GM12872 (cell line): ENCODE measurements at regions not wholly inside any gene's neighbourhood (a gene's known extent, or its start where the extent isn't known, plus 50 kb on each side); places are given as distances from the start of the nearest gene placed in this dataset.

Source experiments
- TF ChIP-seq, protein P1 (sequence below): IDR thresholded peaks from 3 replicates; pipeline ENCODE4 v1.5.1; 2011; ENCODE audit warnings: low read depth, mild to moderate bottlenecking, low read length, moderate library complexity; ENCODE audit not compliant: insufficient read depth

DNA sequence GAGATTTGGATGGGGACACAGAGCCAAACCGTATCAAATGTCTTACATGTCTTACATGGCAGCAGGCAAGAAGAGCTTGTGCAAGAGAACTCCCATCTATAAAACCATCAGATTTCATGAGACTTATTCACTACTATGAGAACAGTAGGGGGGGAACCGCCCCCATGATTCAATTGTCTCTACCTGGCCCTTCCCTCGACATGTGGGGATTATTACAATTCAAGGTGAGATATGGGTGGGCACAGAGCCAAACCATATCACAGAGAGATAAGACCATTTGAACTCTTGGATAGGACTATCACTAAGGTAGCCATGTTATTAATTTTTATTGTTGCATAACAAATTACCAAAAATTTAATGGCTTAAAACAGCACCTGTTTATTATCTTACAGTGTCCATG, 611.7 kb downstream of the SOX6 start:
- TF ChIP-seq, protein P1, sequence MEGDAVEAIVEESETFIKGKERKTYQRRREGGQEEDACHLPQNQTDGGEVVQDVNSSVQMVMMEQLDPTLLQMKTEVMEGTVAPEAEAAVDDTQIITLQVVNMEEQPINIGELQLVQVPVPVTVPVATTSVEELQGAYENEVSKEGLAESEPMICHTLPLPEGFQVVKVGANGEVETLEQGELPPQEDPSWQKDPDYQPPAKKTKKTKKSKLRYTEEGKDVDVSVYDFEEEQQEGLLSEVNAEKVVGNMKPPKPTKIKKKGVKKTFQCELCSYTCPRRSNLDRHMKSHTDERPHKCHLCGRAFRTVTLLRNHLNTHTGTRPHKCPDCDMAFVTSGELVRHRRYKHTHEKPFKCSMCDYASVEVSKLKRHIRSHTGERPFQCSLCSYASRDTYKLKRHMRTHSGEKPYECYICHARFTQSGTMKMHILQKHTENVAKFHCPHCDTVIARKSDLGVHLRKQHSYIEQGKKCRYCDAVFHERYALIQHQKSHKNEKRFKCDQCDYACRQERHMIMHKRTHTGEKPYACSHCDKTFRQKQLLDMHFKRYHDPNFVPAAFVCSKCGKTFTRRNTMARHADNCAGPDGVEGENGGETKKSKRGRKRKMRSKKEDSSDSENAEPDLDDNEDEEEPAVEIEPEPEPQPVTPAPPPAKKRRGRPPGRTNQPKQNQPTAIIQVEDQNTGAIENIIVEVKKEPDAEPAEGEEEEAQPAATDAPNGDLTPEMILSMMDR, result no peak

DNA sequence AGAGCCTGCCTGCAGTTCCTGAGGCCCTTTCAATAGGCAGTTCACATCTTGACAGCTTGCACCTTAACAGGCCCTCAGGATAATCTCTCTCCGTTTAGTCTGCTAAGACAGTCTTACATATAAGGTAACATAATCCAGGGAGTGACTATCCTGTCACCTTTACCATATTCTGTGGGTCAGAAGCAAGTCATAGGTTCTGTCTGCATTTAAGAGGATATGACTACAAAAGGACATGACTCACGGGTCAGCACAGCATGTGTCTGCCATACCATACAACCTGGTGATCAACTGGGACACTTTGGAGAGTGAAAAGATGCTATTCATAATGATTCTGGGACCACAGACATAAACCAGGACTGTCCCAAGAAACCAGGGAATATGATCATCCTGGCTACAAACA, 611.1 kb downstream of the SOX6 start:
- TF ChIP-seq, protein P1, result no peak

DNA sequence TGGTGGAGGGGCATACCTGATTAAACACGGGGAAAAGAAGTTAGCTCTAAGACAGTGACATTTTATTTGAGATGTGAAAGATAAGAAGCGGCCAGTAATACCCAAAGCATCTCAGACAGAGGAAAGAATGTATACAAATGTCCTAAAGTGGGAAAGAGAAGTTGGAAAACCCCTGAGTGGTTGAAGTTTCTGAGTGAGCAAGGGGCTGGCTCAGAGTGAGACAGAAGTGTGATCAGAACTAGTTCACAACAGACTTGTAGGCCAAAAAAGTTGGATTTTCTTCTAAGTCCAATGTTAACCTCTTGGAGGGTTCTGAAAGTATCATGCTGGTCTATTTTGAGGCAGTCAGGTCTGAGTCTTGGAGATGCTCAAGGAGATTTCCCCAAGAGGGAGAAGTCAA, 608.7 kb downstream of the SOX6 start:
- TF ChIP-seq, protein P1, result no peak

DNA sequence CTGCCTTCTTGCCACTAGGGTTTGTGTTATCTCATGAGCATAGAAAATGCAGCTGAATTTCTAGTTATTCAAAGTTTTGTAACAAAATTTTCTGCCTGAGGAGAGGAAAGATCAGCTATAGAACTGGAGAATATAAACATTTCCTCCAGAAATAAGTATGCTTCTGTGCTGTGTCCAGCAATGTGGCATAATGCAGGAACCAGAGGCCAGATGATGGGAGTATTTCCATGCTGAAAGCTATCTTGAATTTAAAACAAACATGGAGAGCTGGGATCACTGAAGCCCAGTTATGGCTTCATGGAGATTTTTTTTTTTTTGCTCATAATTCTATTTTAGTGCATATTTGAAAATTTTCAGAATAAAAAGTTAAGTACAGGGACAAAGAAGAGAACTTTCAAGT, 608.2 kb downstream of the SOX6 start:
- TF ChIP-seq, protein P1, result no peak

DNA sequence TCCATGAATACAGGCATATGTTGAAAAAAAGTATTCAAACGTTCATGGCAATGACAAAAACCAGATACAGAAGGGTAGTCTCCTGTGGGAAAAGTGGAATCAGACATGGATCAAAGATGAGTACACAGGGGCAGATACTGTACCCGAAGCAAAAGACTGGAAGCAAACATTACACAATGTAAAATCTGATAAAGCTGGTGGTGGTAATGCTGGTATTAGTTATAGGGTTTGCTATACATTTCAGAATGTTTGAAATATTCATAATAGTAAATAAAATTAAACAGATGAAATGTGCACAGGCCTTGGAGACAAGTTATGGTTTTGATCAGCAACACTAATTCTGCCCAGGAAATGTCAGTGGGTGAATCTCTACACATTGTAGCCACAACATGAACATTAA, 607.6 kb downstream of the SOX6 start:
- TF ChIP-seq, protein P1, result no peak

DNA sequence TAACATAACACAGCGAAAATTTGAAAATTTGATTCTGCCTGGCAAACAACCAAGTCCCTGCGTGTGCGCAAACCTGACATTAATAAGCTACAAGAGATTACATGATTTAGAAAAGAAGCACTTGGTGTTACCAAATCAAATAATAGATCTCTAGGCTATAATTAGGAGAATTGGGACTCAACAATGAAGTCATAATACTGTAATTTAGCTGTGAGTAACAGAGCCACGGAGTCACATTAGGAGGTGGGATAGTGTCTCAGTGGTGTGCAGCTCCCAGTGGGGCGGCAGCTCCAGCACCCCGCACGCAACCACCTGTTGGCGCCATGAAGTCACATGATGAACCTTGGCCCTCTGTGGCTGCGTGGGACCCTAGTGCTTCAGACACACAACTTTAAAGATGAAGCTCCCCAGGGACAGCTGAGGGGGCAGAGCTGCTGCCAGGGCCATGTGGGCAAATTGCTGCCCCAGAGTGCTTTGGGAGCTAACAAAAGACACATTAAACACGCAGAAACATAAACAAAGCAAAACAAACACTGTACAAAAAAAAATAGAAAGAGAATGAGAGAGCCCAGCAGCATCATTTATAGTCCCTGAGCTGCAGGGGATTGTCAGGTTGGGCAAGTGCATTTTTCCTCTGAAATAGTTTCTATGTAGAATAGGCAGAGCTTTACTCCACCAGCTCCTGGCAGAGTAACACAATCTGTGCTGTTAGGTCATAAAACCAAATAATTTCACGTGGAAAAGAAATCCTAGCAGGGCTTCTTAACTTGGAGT, 605.6 kb downstream of the SOX6 start:
- TF ChIP-seq, protein P1, result no peak

DNA sequence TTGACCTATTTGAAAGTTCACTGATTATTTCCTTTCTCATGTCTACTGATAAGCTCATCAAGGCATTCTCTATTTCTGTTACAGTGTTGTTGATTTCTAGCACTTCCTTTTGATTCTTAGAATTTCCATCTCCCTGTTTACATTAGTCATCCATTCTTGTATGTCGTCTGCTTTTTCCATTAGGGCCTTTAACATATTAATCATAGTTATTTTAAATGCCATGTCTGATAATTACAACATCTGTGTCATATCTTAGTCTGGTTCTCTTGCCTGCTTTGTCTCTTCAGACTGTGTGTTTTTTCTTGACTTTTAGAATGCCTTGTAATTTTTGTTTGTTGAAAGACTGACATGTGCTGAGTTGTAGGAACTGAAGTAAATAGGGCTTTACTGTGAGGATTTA, 602.1 kb downstream of the SOX6 start:
- TF ChIP-seq, protein P1, result no peak
